GM23248 (cell line): ENCODE measurements at regions not wholly inside any gene's neighbourhood (a gene's known extent, or its start where the extent isn't known, plus 50 kb on each side); places are given as distances from the start of the nearest gene placed in this dataset.
A peak's percentile ranks its signal among the peaks of the same experiment; 100 is the strongest.

Experiments
- DNase-seq: peaks from one replicate; pipeline ENCODE4 v3.0.0-alpha.2; 2015
- H2AFZ ChIP-seq: fragments of 200-600 bp; sonication (generic); 2 replicates; pipeline ENCODE4 v1.6.1; 2016; ENCODE audit warnings: antibody characterized with exemption
- H3F3A ChIP-seq: fragments of 200-600 bp; sonication (generic); 2 replicates; pipeline ENCODE4 v1.6.1; 2016; ENCODE audit warnings: mild to moderate bottlenecking, antibody characterized with exemption, mixed run types; ENCODE audit not compliant: insufficient read depth
- H3K27ac ChIP-seq: fragments of 200-600 bp; sonication (generic); 2 replicates; pipeline ENCODE4 v1.5.1; 2016; ENCODE audit warnings: mild to moderate bottlenecking
- H3K27me3 ChIP-seq: fragments of 200-600 bp; sonication (generic); replicated peaks from 2 replicates; pipeline ENCODE4 v1.6.1; 2016; ENCODE audit warnings: mild to moderate bottlenecking; ENCODE audit not compliant: insufficient read depth
- H3K36me3 ChIP-seq: fragments of 200-600 bp; sonication (generic); 2 replicates; pipeline ENCODE4 v1.6.1; 2016; ENCODE audit warnings: low read depth, mild to moderate bottlenecking
- H3K4me1 ChIP-seq: fragments of 200-600 bp; sonication (generic); 2 replicates; pipeline ENCODE4 v1.6.1; 2016; ENCODE audit warnings: mild to moderate bottlenecking; ENCODE audit not compliant: insufficient read depth
- H3K4me2 ChIP-seq: fragments of 200-600 bp; sonication (generic); one replicate; pipeline ENCODE4 v1.6.1; 2016; ENCODE audit warnings: mild to moderate bottlenecking; ENCODE audit not compliant: unreplicated experiment
- H3K4me3 ChIP-seq: fragments of 200-600 bp; sonication (generic); 2 replicates; pipeline ENCODE4 v1.5.1; 2016; ENCODE audit warnings: mild to moderate bottlenecking
- H3K79me2 ChIP-seq: fragments of 200-600 bp; sonication (generic); 2 replicates; pipeline ENCODE4 v1.6.1; 2016; ENCODE audit warnings: mild to moderate bottlenecking; ENCODE audit not compliant: insufficient read depth
- H3K9ac ChIP-seq: fragments of 200-600 bp; sonication (generic); 2 replicates; pipeline ENCODE4 v1.6.1; 2016; ENCODE audit warnings: mild to moderate bottlenecking
- H3K9me2 ChIP-seq: fragments of 200-600 bp; sonication (generic); 2 replicates; pipeline ENCODE4 v1.6.1; 2016; ENCODE audit warnings: mixed run types, mild to moderate bottlenecking, moderate library complexity; ENCODE audit not compliant: insufficient read depth
- H3K9me3 ChIP-seq: fragments of 200-600 bp; sonication (generic); one replicate; pipeline ENCODE4 v1.6.1; 2017; ENCODE audit warnings: low read depth
- H4K20me1 ChIP-seq: fragments of 200-600 bp; sonication (generic); 2 replicates; pipeline ENCODE4 v1.6.0; 2016; ENCODE audit not compliant: insufficient read depth
- EZH2 ChIP-seq: fragments of 200-600 bp; sonication (generic); IDR thresholded peaks from 2 replicates; pipeline ENCODE4 v1.6.1; 2018; ENCODE audit warnings: antibody characterized with exemption, mild to moderate bottlenecking; ENCODE audit not compliant: insufficient read depth, poor library complexity, severe bottlenecking
- EZH2phosphoT487 ChIP-seq: fragments of 200-600 bp; sonication (generic); IDR thresholded peaks from 2 replicates; pipeline ENCODE4 v1.6.1; 2018; ENCODE audit warnings: antibody characterized with exemption, moderate library complexity, mild to moderate bottlenecking, low read depth; ENCODE audit not compliant: insufficient read depth
- WGBS, 2 experiments: methylation state at CpG; one replicate each; pipeline ENCODE4 v1.1.6; 2015 to 2017; ENCODE audit warnings: low lambda C conversion rate in 2 of 2, low coverage in 1 of 2; ENCODE audit errors: missing lambda C conversion rate in 2 of 2; 5-methylcytosine and 5-hydroxymethylcytosine counted together
- in situ Hi-C: fragments of 300-500 bp; cut with MboI; formaldehyde crosslinking; loops from 2 replicates; pipeline ENCODE4 v1.15.0; 2020

DNA sequence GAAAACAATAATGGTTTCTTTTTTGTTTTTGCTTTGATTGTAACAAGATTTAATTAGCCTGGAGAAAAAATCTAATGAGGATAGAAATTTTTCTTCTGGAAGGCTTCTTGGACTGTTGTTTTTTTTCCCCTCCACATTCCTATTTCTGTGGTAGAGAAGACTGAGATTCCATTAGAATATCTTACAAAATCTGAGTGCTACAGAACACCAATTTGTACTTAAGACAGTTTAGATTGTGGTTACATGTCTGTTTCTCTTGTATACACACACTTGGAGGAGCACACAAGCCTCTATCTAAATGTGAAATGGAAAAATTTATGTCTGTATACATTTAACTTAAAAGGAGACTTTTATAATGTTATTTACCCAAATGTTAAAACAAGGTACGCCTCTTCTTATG lies 176.9 kb upstream of the ARSJ start:
- no peaks in the 10 kb centered on the region for H3F3A ChIP-seq
- H3K36me3 ChIP-seq: no peaks in the 10 kb centered on the region
- WGBS, 2 experiments: 83 to 85% methylated on average over 1 of the region's 1 CpG
- no peaks in the 10 kb centered on the region for H3K9me3 ChIP-seq
- TF ChIP-seq EZH2phosphoT487 (no peak), EZH2 (no peak)
- no peaks in the 10 kb centered on the region for H3K79me2 ChIP-seq
- no peaks in the 10 kb centered on the region for H4K20me1 ChIP-seq
- no peak overlapping the region for H3K4me3 ChIP-seq
- no peaks in the 10 kb centered on the region for H3K4me1 ChIP-seq
- H3K4me2 ChIP-seq: no peak overlapping the region
- no peak overlapping the region for H2AFZ ChIP-seq
- no peaks in the 10 kb centered on the region for H3K27me3 ChIP-seq
- no peak overlapping the region for H3K27ac ChIP-seq
- H3K9ac ChIP-seq: no peak overlapping the region
- DNase-seq: no peak
- no peaks in the 10 kb centered on the region; the same call in 1 of the 2 replicates for H3K9me2 ChIP-seq
- in situ Hi-C loops: no loop called here

DNA sequence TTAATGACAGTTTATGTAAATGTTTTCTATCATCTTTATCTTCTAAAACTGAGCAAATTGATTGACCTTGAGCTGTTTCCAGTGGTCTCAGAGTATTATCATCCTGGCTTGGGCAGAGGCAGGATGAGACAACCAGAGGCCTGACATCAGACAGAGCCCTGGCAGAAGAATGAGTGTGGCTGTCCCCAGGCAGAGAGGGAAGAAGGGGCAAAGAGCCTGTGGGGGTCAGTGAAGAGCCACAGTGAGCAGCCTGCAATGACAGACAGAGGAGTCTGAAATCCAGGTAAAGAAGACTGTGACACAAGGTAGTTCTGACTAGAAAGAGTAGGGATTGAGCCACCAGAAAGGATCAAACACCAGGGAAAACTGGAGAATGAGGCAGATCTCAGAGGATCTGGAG lies 182.4 kb upstream of the ARSJ start:
- no peaks in the 10 kb centered on the region for H3K27me3 ChIP-seq
- H3K4me1 ChIP-seq: peaks cover 6% of the 10 kb centered on the region
- in situ Hi-C loops: no loop called here
- H3K4me3 ChIP-seq: no peak overlapping the region
- no peak overlapping the region for H3K4me2 ChIP-seq
- DNase-seq: no peak
- TF ChIP-seq EZH2phosphoT487: no peak
- TF ChIP-seq EZH2: no peak
- H3K36me3 ChIP-seq: no peaks in the 10 kb centered on the region
- H3K9me2 ChIP-seq: no peaks in the 10 kb centered on the region; the same call in 1 of the 2 replicates
- H3K27ac ChIP-seq: no peak overlapping the region
- H2AFZ ChIP-seq: no peak overlapping the region
- no peaks in the 10 kb centered on the region for H3K9me3 ChIP-seq
- H3F3A ChIP-seq: no peaks in the 10 kb centered on the region
- no peak overlapping the region for H3K9ac ChIP-seq
- H3K79me2 ChIP-seq: no peaks in the 10 kb centered on the region
- H4K20me1 ChIP-seq: no peaks in the 10 kb centered on the region

GRCh38 chr4:114163051-114163450 lies 183.6 kb upstream of the ARSJ start:
- H3K36me3 ChIP-seq: no peaks in the 10 kb centered on the region
- TF ChIP-seq EZH2phosphoT487 (no peak), EZH2 (no peak)
- no peaks in the 10 kb centered on the region for H3F3A ChIP-seq
- no peaks in the 10 kb centered on the region for H3K27me3 ChIP-seq
- H3K27ac ChIP-seq: no peak overlapping the region
- no peaks in the 10 kb centered on the region for H3K79me2 ChIP-seq
- 92 to 95% methylated on average over 4 of the region's 4 CpGs for WGBS, 2 experiments
- H4K20me1 ChIP-seq: no peaks in the 10 kb centered on the region
- no peak overlapping the region for H3K9ac ChIP-seq
- H2AFZ ChIP-seq: no peak overlapping the region
- H3K4me3 ChIP-seq: no peak overlapping the region
- peak; percentile 41 for DNase-seq
- peaks cover 6% of the 10 kb centered on the region for H3K4me1 ChIP-seq
- in situ Hi-C loops: no loop called here
- peak overlapping the region; percentile 14 for H3K4me2 ChIP-seq
- no peaks in the 10 kb centered on the region; the same call in 1 of the 2 replicates for H3K9me2 ChIP-seq
- H3K9me3 ChIP-seq: no peaks in the 10 kb centered on the region

DNA sequence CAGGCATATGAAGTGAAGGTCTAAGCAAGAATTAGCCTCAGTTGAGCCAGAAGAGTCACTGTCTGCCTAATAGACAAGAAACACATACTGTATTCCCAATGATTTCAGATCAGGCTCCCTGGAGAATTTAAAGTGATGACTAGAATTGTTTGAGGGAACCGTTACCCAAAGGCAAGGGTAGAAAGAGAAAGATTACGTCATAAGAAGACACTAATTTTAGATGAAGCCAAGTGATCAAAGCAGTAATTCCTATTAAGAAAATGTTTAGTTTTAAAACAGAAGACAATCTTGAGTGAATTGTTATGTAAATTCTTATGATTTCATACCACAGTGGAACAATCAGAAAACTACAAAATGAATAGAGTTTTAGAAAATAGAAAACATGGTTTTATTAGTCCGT lies 194.5 kb upstream of the ARSJ start:
- Histone ChIP-seq H3K36me3 (no peaks in the 10 kb centered on the region), H3K9ac (no peak overlapping the region), H3K9me3 (no peaks in the 10 kb centered on the region), H3K27me3 (no peaks in the 10 kb centered on the region), H4K20me1 (no peaks in the 10 kb centered on the region), H3K4me3 (no peak overlapping the region), H3F3A (0 out of 2 replicates have a peak, but pooled peaks cover 7% of the 10 kb centered on the region), H3K4me1 (peaks cover 7% of the 10 kb centered on the region), H3K79me2 (no peaks in the 10 kb centered on the region), H2AFZ (no peak overlapping the region), H3K4me2 (no peak overlapping the region), H3K27ac (no peak overlapping the region), H3K9me2 (no peaks in the 10 kb centered on the region)
- TF ChIP-seq EZH2 (no peak), EZH2phosphoT487 (no peak)
- WGBS, 2 experiments: 73 to 79% methylated on average over 3 of the region's 3 CpGs
- DNase-seq: no peak
- in situ Hi-C loops: no loop called here

DNA sequence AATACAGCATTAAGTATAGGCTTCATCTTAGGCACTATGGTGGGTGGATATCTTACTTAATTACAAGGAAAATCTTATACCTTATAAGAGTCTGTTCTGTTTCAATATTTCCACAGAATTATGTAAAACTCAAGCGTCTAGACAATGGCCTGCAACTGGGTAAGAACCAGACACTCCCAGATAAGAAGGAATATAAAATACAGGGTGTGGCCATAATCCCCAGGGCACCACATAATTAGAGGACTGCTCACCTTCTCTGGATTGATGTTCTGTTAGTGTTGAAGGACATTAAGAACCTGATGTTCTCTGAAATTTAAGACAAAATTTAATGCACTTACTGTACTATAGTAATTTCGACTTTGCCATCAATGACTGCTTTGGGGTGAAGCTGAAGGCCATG lies 198.2 kb upstream of the ARSJ start:
- Histone ChIP-seq H2AFZ (no peak overlapping the region), H3K9me3 (no peaks in the 10 kb centered on the region), H3K27me3 (no peaks in the 10 kb centered on the region), H3K4me2 (no peak overlapping the region), H3K4me3 (no peak overlapping the region), H3K27ac (no peak overlapping the region), H3K4me1 (peaks cover 7% of the 10 kb centered on the region), H4K20me1 (no peaks in the 10 kb centered on the region), H3K36me3 (no peaks in the 10 kb centered on the region), H3K9me2 (no peaks in the 10 kb centered on the region), H3K79me2 (no peaks in the 10 kb centered on the region), H3K9ac (no peak overlapping the region), H3F3A (0 out of 2 replicates have a peak, but pooled peaks cover 7% of the 10 kb centered on the region)
- WGBS, 2 experiments: 76 to 91% methylated on average over 2 of the region's 2 CpGs
- in situ Hi-C loops: no loop called here
- DNase-seq: no peak
- TF ChIP-seq EZH2: no peak
- no peak for TF ChIP-seq EZH2phosphoT487
